Endothelial cell of umbilical vein (primary cell): ENCODE measurements at regions not wholly inside any gene's neighbourhood (a gene's known extent, or its start where the extent isn't known, plus 50 kb on each side); places are given as distances from the start of the nearest gene placed in this dataset.

Experiments
- BruUV-seq: library from RNA; stranded (reverse); fragments of 400-500 nt; replicated peaks from 2 replicates; lab custom pipeline; 2021; lab: Mats Ljungman, UMichigan
- CTCF ChIA-PET: fragments of 300-600, 350-600 bp; sonication (Branson Sonifier 250); formaldehyde crosslinking; loops from one replicate; lab custom pipeline; 2021; ENCODE audit warnings: antibody characterized with exemption, inconsistent platforms; lab: Charles Lee
- POLR2A ChIA-PET: fragments of 300-600, 350-600 bp; sonication (Branson Sonifier 250); formaldehyde crosslinking; loops from one replicate; lab custom pipeline; 2021; ENCODE audit warnings: antibody characterized with exemption, inconsistent platforms; lab: Charles Lee
- DNase-seq: peaks from one replicate; pipeline ENCODE4 v3.0.0-alpha.2; 2011; ENCODE audit warnings: low read depth, low spot score
- FAIRE-seq: peaks from 2 replicates; lab custom pipeline; 2011; peaks lifted over from hg19 to GRCh38; lab: Jason Lieb, UNC
- H2AFZ ChIP-seq: 2 replicates; pipeline ENCODE4 v1.6.0; 2012; ENCODE audit warnings: low read depth, low read length, control low read depth, inconsistent platforms
- H3K27ac ChIP-seq: 2 replicates; pipeline ENCODE4 v1.5.1; 2011; ENCODE audit warnings: low read depth, mild to moderate bottlenecking, control low read depth, low read length, moderate library complexity; ENCODE audit not compliant: insufficient read depth
- H3K27me3 ChIP-seq, 2 experiments: 2 replicates each; pipeline versions ENCODE4 v1.6.0 to v1.6.1; 2011; ENCODE audit warnings: low read length in 2 of 2, mixed read lengths in 1 of 2; ENCODE audit not compliant: control insufficient read depth in 2 of 2, insufficient read depth in 2 of 2
- H3K36me3 ChIP-seq, 2 experiments: 2 replicates in 1 of 2; 3 replicates in 1 of 2; pipeline ENCODE4 v1.5.1; 2011; ENCODE audit warnings: low read length in 2 of 2, mild to moderate bottlenecking in 1 of 2, moderate library complexity in 1 of 2; ENCODE audit not compliant: control insufficient read depth in 2 of 2, insufficient read depth in 2 of 2; ENCODE audit errors: extremely low read depth in 1 of 2
- H3K4me1 ChIP-seq: 3 replicates; pipeline ENCODE4 v1.5.1; 2011; ENCODE audit warnings: mild to moderate bottlenecking, low read length; ENCODE audit not compliant: control insufficient read depth, insufficient read depth; ENCODE audit errors: extremely low read depth
- H3K4me2 ChIP-seq: 2 replicates; pipeline ENCODE4 v1.6.1; 2011; ENCODE audit warnings: low read length, control low read depth, mixed read lengths; ENCODE audit not compliant: insufficient read depth
- H3K4me3 ChIP-seq, 3 experiments: fragments of 200-600 bp in 1 of 3; sonication (generic), shearing (Covaris generic) in 1 of 3; replicated peaks in 1 of 3; 2 replicates each; pipeline ENCODE4 v1.5.1; 2011 to 2016; ENCODE audit warnings: control low read depth in 3 of 3, low read length in 3 of 3, mild to moderate bottlenecking in 2 of 3, inconsistent platforms in 1 of 3, low read depth in 1 of 3, moderate library complexity in 1 of 3; ENCODE audit not compliant: insufficient read depth in 1 of 3
- H3K79me2 ChIP-seq: 2 replicates; pipeline ENCODE4 v1.6.0; 2012; ENCODE audit warnings: low read length, inconsistent platforms; ENCODE audit not compliant: control insufficient read depth, insufficient read depth
- H3K9ac ChIP-seq: replicated peaks from 2 replicates; pipeline ENCODE3; 2011; ENCODE audit warnings: low read length, control low read depth; ENCODE audit not compliant: insufficient read depth; ENCODE audit errors: extremely low read depth
- H3K9me1 ChIP-seq: replicated peaks from 3 replicates; pipeline ENCODE4 v1.6.0; 2011; ENCODE audit warnings: mild to moderate bottlenecking, low read length; ENCODE audit not compliant: control insufficient read depth, insufficient read depth; ENCODE audit errors: extremely low read depth
- H3K9me3 ChIP-seq: replicated peaks from 2 replicates; pipeline ENCODE4 v1.5.1; 2012; ENCODE audit warnings: low read length, inconsistent platforms; ENCODE audit not compliant: control insufficient read depth, insufficient read depth
- H4K20me1 ChIP-seq: replicated peaks from 2 replicates; pipeline ENCODE3; 2011; ENCODE audit warnings: mild to moderate bottlenecking, low read length; ENCODE audit not compliant: control insufficient read depth, insufficient read depth; ENCODE audit errors: extremely low read depth
- EZH2 ChIP-seq: IDR thresholded peaks from 2 replicates; pipeline ENCODE4 v1.6.1; 2012; ENCODE audit warnings: borderline replicate concordance, low read depth, mild to moderate bottlenecking, moderate library complexity, low read length, inconsistent platforms; ENCODE audit not compliant: severe bottlenecking
- FOS ChIP-seq: IDR thresholded peaks from 2 replicates; pipeline ENCODE4 v1.6.1; 2011; ENCODE audit warnings: mild to moderate bottlenecking, low read length, moderate library complexity, borderline replicate concordance; ENCODE audit not compliant: insufficient read depth
- GATA2 ChIP-seq: IDR thresholded peaks from 2 replicates; pipeline ENCODE4 v1.7.0; 2011; ENCODE audit warnings: low read depth, mild to moderate bottlenecking, moderate library complexity, mixed read lengths, low read length; ENCODE audit not compliant: insufficient read length, insufficient read depth
- JUN ChIP-seq: IDR thresholded peaks from 2 replicates; pipeline ENCODE4 v1.6.1; 2011; ENCODE audit warnings: borderline replicate concordance, low read depth; ENCODE audit not compliant: insufficient read length, insufficient read depth
- MAX ChIP-seq: IDR thresholded peaks from 2 replicates; pipeline ENCODE4 v1.6.1; 2011; ENCODE audit not compliant: insufficient read depth, insufficient read length
- MYC ChIP-seq: IDR thresholded peaks from one replicate; pipeline ENCODE4 v1.6.1; 2011; ENCODE audit warnings: mild to moderate bottlenecking, low read depth, low read length
- POLR2A ChIP-seq: IDR thresholded peaks from 2 replicates; pipeline ENCODE4 v1.6.1; 2012; ENCODE audit warnings: low read depth, mild to moderate bottlenecking, control low read depth, low read length
- POLR2AphosphoS5 ChIP-seq: IDR thresholded peaks from 2 replicates; pipeline ENCODE4 v1.6.1; 2012; ENCODE audit warnings: low read depth, mild to moderate bottlenecking, control low read depth, low read length, moderate library complexity; ENCODE audit not compliant: insufficient read depth
- dilution Hi-C: fragments of 300-500 bp; cut with MboI; formaldehyde crosslinking; loops from one replicate; pipeline ENCODE4 v1.15.0; 2019; ENCODE audit warnings: low sequenced_read_pairs; ENCODE audit not compliant: extremely low pct_ligation_motif_present
- intact Hi-C: fragments of 100-400 bp; cut with micrococcal nuclease; formaldehyde crosslinking; loops from one replicate; pipeline ENCODE4 v1.10.0; 2022
- TF ChIP-seq, protein P1 (sequence below), 2 donors: IDR thresholded peaks; 1 replicate in 1 of 2; 2 replicates in 1 of 2; pipeline ENCODE4 v1.5.1; 2011; ENCODE audit warnings: low read length in 2 of 2, mild to moderate bottlenecking in 2 of 2, moderate library complexity in 2 of 2, control low read depth in 1 of 2, inconsistent platforms in 1 of 2, low read depth in 1 of 2; ENCODE audit not compliant: insufficient read depth in 1 of 2; ENCODE audit errors: extremely low read depth in 1 of 2

DNA sequence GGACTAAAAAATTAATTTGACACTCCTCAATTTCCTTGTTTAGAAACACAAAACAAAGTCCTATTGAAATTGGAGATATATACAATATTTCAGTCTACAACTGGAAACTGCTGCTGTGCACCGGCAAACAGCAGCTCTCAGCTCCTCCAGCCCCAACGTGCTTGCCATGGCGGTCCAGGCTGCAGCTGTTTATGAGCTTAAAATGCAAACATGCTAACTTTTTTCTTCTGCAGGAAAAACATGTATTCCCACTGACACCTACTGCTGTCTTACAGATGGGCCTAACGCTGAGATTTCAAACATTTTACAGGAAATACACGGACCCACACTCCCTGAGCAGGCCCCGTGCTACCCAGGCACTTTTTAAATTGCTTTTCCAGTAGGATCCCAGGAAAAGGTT is 195.5 kb downstream of the BCL11A start:
- ChIA-PET POLR2A (no interaction called here), CTCF (no interaction called here)
- Histone ChIP-seq H3K4me1 (no peaks in the 10 kb centered on the region), H3K4me2 (no peak overlapping the region), H3K79me2 (no peaks in the 10 kb centered on the region), H2AFZ (no peak overlapping the region), H3K9ac (no peak overlapping the region), H4K20me1 (no peaks in the 10 kb centered on the region), H3K27me3 (no peaks in the 10 kb centered on the region), H3K4me3 (no peak overlapping the region), H3K9me1 (no peaks in the 10 kb centered on the region), H3K27ac (no peak overlapping the region), H3K9me3 (peaks cover 4% of the 10 kb centered on the region), H3K36me3 (no peaks in the 10 kb centered on the region)
- intact Hi-C loops, result no loop called here
- BruUV-seq, result no TSS peak
- FAIRE-seq, result no peak
- TF ChIP-seq MAX, result no peak
- TF ChIP-seq POLR2AphosphoS5, result no peak
- TF ChIP-seq EZH2, result no peak
- TF ChIP-seq MYC, result no peak
- no peak for TF ChIP-seq FOS
- no peak for TF ChIP-seq JUN
- no peak for TF ChIP-seq GATA2
- no peak for TF ChIP-seq POLR2A
- TF ChIP-seq, protein P1, sequence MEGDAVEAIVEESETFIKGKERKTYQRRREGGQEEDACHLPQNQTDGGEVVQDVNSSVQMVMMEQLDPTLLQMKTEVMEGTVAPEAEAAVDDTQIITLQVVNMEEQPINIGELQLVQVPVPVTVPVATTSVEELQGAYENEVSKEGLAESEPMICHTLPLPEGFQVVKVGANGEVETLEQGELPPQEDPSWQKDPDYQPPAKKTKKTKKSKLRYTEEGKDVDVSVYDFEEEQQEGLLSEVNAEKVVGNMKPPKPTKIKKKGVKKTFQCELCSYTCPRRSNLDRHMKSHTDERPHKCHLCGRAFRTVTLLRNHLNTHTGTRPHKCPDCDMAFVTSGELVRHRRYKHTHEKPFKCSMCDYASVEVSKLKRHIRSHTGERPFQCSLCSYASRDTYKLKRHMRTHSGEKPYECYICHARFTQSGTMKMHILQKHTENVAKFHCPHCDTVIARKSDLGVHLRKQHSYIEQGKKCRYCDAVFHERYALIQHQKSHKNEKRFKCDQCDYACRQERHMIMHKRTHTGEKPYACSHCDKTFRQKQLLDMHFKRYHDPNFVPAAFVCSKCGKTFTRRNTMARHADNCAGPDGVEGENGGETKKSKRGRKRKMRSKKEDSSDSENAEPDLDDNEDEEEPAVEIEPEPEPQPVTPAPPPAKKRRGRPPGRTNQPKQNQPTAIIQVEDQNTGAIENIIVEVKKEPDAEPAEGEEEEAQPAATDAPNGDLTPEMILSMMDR (IDR thresholded peaks at IDR 0.05; ENCODE audit: extremely low read depth in 1 of 2, insufficient read depth in 1 of 2, low read depth in 1 of 2, low read length in 2 of 2), result no peak
- no peak for DNase-seq
- dilution Hi-C loops, result no loop called here
